H9 (cell line): ENCODE measurements at regions not wholly inside any gene's neighbourhood (a gene's known extent, or its start where the extent isn't known, plus 50 kb on each side); places are given as distances from the start of the nearest gene placed in this dataset.

Experiments used
- DNase-seq: peaks from one replicate; pipeline ENCODE4 v3.0.0-alpha.2; 2017
- H2AFZ ChIP-seq: one replicate; pipeline ENCODE4 v1.6.1; 2013; ENCODE audit warnings: mild to moderate bottlenecking, low read length, control low read depth, moderate library complexity
- H2AK5ac ChIP-seq: 2 replicates; pipeline ENCODE4 v1.6.1; 2013; ENCODE audit warnings: low read length, control low read depth, mixed read lengths; ENCODE audit not compliant: insufficient read length
- H2BK120ac ChIP-seq: one replicate; pipeline ENCODE4 v1.6.1; 2013; ENCODE audit warnings: low read depth, mild to moderate bottlenecking, low read length, control low read depth, inconsistent platforms; ENCODE audit not compliant: poor library complexity, severe bottlenecking
- H2BK12ac ChIP-seq: 2 replicates; pipeline ENCODE4 v1.6.1; 2013; ENCODE audit warnings: low read length, control low read depth, mixed read lengths, low read depth; ENCODE audit not compliant: insufficient read length
- H2BK15ac ChIP-seq: 2 replicates; pipeline ENCODE4 v1.6.1; 2013; ENCODE audit warnings: low read depth, low read length, control low read depth
- H2BK20ac ChIP-seq: one replicate; pipeline ENCODE4 v1.6.1; 2013; ENCODE audit warnings: low read depth, mild to moderate bottlenecking, low read length, control low read depth, inconsistent platforms; ENCODE audit not compliant: poor library complexity, severe bottlenecking
- H2BK5ac ChIP-seq: 2 replicates; pipeline ENCODE4 v1.6.1; 2013; ENCODE audit warnings: low read length, control low read depth, mixed read lengths; ENCODE audit not compliant: insufficient read length
- H3K14ac ChIP-seq: 2 replicates; pipeline ENCODE4 v1.6.1; 2013; ENCODE audit warnings: low read length, control low read depth; ENCODE audit not compliant: insufficient read depth
- H3K18ac ChIP-seq: 2 replicates; pipeline ENCODE4 v1.6.1; 2013; ENCODE audit warnings: low read depth, mild to moderate bottlenecking, mixed read lengths, low read length, control low read depth; ENCODE audit not compliant: insufficient read length
- H3K23ac ChIP-seq: 2 replicates; pipeline ENCODE4 v1.6.1; 2013; ENCODE audit warnings: low read length, control low read depth, mixed read lengths, low read depth; ENCODE audit not compliant: insufficient read length
- H3K23me2 ChIP-seq: 2 replicates; pipeline ENCODE4 v1.6.1; 2013; ENCODE audit warnings: low read depth, mild to moderate bottlenecking, mixed read lengths, low read length, control low read depth; ENCODE audit not compliant: insufficient read length, poor library complexity, severe bottlenecking
- H3K27ac ChIP-seq: 2 replicates; pipeline ENCODE4 v1.5.1; 2013; ENCODE audit warnings: low read length, control low read depth, mixed read lengths, low read depth; ENCODE audit not compliant: insufficient read length
- H3K27me3 ChIP-seq: 2 replicates; pipeline ENCODE4 v1.6.1; 2013; ENCODE audit warnings: low read length, control low read depth, inconsistent platforms; ENCODE audit not compliant: insufficient read depth
- H3K4ac ChIP-seq: 2 replicates; pipeline ENCODE4 v1.6.1; 2013; ENCODE audit warnings: low read depth, mild to moderate bottlenecking, control low read depth, inconsistent platforms, low read length, moderate library complexity
- H3K4me1 ChIP-seq: 2 replicates; pipeline ENCODE4 v1.6.1; 2013; ENCODE audit warnings: low read length, control low read depth, inconsistent platforms; ENCODE audit not compliant: insufficient read depth
- H3K4me2 ChIP-seq: 2 replicates; pipeline ENCODE4 v1.6.1; 2013; ENCODE audit warnings: low read length, control low read depth, mixed read lengths; ENCODE audit not compliant: insufficient read length, insufficient read depth
- H3K56ac ChIP-seq: 2 replicates; pipeline ENCODE4 v1.6.1; 2013; ENCODE audit warnings: low read depth, mild to moderate bottlenecking, mixed read lengths, low read length, control low read depth; ENCODE audit not compliant: insufficient read length
- H3K79me1 ChIP-seq: 2 replicates; pipeline ENCODE4 v1.6.1; 2013; ENCODE audit warnings: low read depth, mild to moderate bottlenecking, moderate library complexity, low read length, control low read depth, inconsistent platforms; ENCODE audit not compliant: insufficient read depth, poor library complexity, severe bottlenecking
- H3K79me2 ChIP-seq: 2 replicates; pipeline ENCODE4 v1.6.1; 2013; ENCODE audit warnings: low read length, control low read depth, inconsistent platforms; ENCODE audit not compliant: insufficient read depth
- H3K9ac ChIP-seq: 2 replicates; pipeline ENCODE4 v1.6.1; 2013; ENCODE audit warnings: low read length, control low read depth, mixed read lengths; ENCODE audit not compliant: insufficient read length; ENCODE audit errors: extremely low read depth
- H3K9me3 ChIP-seq: one replicate; pipeline ENCODE4 v1.6.1; 2013; ENCODE audit warnings: low read depth, low read length, inconsistent platforms; ENCODE audit not compliant: control insufficient read depth
- H3T11ph ChIP-seq: one replicate; pipeline ENCODE4 v1.6.1; 2013; ENCODE audit warnings: mild to moderate bottlenecking, low read length, control low read depth, inconsistent platforms
- H4K20me1 ChIP-seq: one replicate; pipeline ENCODE4 v1.6.1; 2013; ENCODE audit not compliant: control insufficient read depth, insufficient read length, insufficient read depth
- H4K5ac ChIP-seq: 2 replicates; pipeline ENCODE4 v1.6.1; 2013; ENCODE audit warnings: low read depth, mild to moderate bottlenecking, mixed read lengths, low read length, control low read depth; ENCODE audit not compliant: insufficient read length
- H4K8ac ChIP-seq: replicated peaks from 2 replicates; pipeline ENCODE4 v1.6.1; 2013; ENCODE audit warnings: low read length, control low read depth, mixed read lengths, low read depth; ENCODE audit not compliant: insufficient read length
- H4K91ac ChIP-seq: 2 replicates; pipeline ENCODE4 v1.6.1; 2013; ENCODE audit warnings: low read depth, mild to moderate bottlenecking, moderate library complexity, mixed read lengths, low read length, control low read depth; ENCODE audit not compliant: insufficient read length
- H3K27ac Mint-ChIP-seq, 3 experiments: 2 replicates in 2 of 3; 3 replicates in 1 of 3; pipeline ENCODE4 v1.8.0; 2020 to 2021; ENCODE audit warnings: mixed read lengths in 3 of 3, mild to moderate bottlenecking in 1 of 3, moderate library complexity in 1 of 3
- H3K27me3 Mint-ChIP-seq: 2 replicates; pipeline ENCODE4 v1.8.0; 2021; ENCODE audit warnings: low read depth, mild to moderate bottlenecking, moderate library complexity, mixed read lengths
- H3K36me3 Mint-ChIP-seq, 3 experiments: 2 replicates in 2 of 3; 3 replicates in 1 of 3; pipeline ENCODE4 v1.8.0; 2020 to 2021; ENCODE audit warnings: low read depth in 3 of 3, mixed read lengths in 3 of 3; ENCODE audit not compliant: insufficient read depth in 1 of 3
- H3K4me1 Mint-ChIP-seq, 2 experiments: 2 replicates each; pipeline ENCODE4 v1.8.0; 2020; ENCODE audit warnings: mixed read lengths in 2 of 2
- H3K4me3 Mint-ChIP-seq, 2 experiments: 2 replicates in 1 of 2; 3 replicates in 1 of 2; pipeline ENCODE4 v1.8.0; 2020 to 2021; ENCODE audit warnings: mild to moderate bottlenecking in 2 of 2, mixed read lengths in 2 of 2, moderate library complexity in 1 of 2
- H3K9me3 Mint-ChIP-seq, 2 experiments: 2 replicates in 1 of 2; 3 replicates in 1 of 2; pipeline ENCODE4 v1.8.0; 2020; ENCODE audit warnings: mild to moderate bottlenecking in 2 of 2, mixed read lengths in 2 of 2, moderate library complexity in 1 of 2
- WGBS: extraction: QIAGEN DNeasy Blood & Tissue Kit; methylation state at CpG from one replicate; pipeline ENCODE4 v1.1.7; 2013; ENCODE audit warnings: missing lambda C conversion rate, low lambda C conversion rate, mixed read lengths; ENCODE audit not compliant: insufficient read length; ENCODE audit errors: extremely low coverage; 5-methylcytosine and 5-hydroxymethylcytosine counted together
- TF ChIP-seq, protein P1 (sequence below): fragments of 200-600 bp; sonication (generic); conservative IDR thresholded peaks from 3 replicates; pipeline ENCODE4 v1.8.0; 2021; ENCODE audit warnings: antibody characterized with exemption, mild to moderate bottlenecking

DNA sequence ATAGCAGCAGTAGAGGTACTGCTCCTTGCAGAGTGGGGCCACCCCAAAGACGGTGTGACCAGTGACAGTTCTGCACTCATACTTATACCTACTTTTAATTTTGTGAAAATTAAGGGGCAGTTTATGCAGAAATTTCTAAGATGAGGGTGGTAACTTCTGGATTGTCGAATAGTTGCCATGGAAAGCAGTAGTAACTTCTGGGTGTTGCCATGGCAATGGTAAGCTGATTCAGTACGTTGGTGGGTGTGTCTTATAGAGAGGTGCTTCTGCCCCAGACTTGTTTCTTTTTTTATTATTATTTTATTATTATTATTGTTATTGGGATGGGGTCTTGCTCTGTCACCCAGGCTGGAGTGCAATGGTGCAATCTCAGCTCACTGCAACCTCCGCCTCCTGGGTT lies 82.8 kb upstream of the L3MBTL4 start:
- peaks cover 3% of the 10 kb centered on the region; the same call in 1 of the 2 replicates for H3K4me1 ChIP-seq
- H3K27ac Mint-ChIP-seq, result no peak overlapping the region
- no peak overlapping the region for H2BK15ac ChIP-seq
- H4K91ac ChIP-seq, result no peak overlapping the region
- no peak overlapping the region for H3K14ac ChIP-seq
- peak overlapping the region; percentile 6 for H2BK120ac ChIP-seq
- no peak overlapping the region for H2BK5ac ChIP-seq
- no peak overlapping the region for H4K5ac ChIP-seq
- H3K4me2 ChIP-seq, result no peak overlapping the region
- no peaks in the 10 kb centered on the region for H3K79me1 ChIP-seq
- H3K9me3 Mint-ChIP-seq, result no peaks in the 10 kb centered on the region
- no peak overlapping the region for H4K8ac ChIP-seq
- H3K27me3 Mint-ChIP-seq, result no peaks in the 10 kb centered on the region
- H3K18ac ChIP-seq, result no peak overlapping the region
- no peak overlapping the region for H2BK12ac ChIP-seq
- no peak overlapping the region for H2AK5ac ChIP-seq
- H3K36me3 Mint-ChIP-seq, result 0 out of 7 replicates have a peak, but pooled peaks cover 0 to 2% (median 0%) of the 10 kb centered on the region in 3 experiments
- no peak overlapping the region for H2BK20ac ChIP-seq
- no peak overlapping the region for H3K56ac ChIP-seq
- H3K79me2 ChIP-seq, result no peaks in the 10 kb centered on the region
- H3K23me2 ChIP-seq, result no peaks in the 10 kb centered on the region
- H3K27ac ChIP-seq, result no peak overlapping the region
- H3K4me3 Mint-ChIP-seq, result no peak overlapping the region
- DNase-seq, result no peak
- no peaks in the 10 kb centered on the region for H3K27me3 ChIP-seq
- TF ChIP-seq, protein P1, sequence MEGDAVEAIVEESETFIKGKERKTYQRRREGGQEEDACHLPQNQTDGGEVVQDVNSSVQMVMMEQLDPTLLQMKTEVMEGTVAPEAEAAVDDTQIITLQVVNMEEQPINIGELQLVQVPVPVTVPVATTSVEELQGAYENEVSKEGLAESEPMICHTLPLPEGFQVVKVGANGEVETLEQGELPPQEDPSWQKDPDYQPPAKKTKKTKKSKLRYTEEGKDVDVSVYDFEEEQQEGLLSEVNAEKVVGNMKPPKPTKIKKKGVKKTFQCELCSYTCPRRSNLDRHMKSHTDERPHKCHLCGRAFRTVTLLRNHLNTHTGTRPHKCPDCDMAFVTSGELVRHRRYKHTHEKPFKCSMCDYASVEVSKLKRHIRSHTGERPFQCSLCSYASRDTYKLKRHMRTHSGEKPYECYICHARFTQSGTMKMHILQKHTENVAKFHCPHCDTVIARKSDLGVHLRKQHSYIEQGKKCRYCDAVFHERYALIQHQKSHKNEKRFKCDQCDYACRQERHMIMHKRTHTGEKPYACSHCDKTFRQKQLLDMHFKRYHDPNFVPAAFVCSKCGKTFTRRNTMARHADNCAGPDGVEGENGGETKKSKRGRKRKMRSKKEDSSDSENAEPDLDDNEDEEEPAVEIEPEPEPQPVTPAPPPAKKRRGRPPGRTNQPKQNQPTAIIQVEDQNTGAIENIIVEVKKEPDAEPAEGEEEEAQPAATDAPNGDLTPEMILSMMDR, result no peak
- H3K9me3 ChIP-seq, result no peaks in the 10 kb centered on the region
- H4K20me1 ChIP-seq, result no peaks in the 10 kb centered on the region
- H3K23ac ChIP-seq, result no peak overlapping the region
- no peak overlapping the region for H3K4ac ChIP-seq
- no peak overlapping the region for H3T11ph ChIP-seq
- no peak overlapping the region for H3K9ac ChIP-seq
- H3K4me1 Mint-ChIP-seq, result peaks cover 13 to 14% of the 10 kb centered on the region in 2 experiments
- no CpG with 5 or more reads among the region's 4 CpGs for WGBS
- H2AFZ ChIP-seq, result no peak overlapping the region
